SK-N-SH treated with all-trans-retinoic acid at 6 μM for 48 hours (cell line): ENCODE measurements at regions not wholly inside any gene's neighbourhood (a gene's known extent, or its start where the extent isn't known, plus 50 kb on each side); places are given as distances from the start of the nearest gene placed in this dataset.

Source experiments
- ARNTL ChIP-seq: fragments of 450-650 bp; formaldehyde crosslinking; IDR thresholded peaks from 2 replicates; pipeline ENCODE4 v1.5.0; 2020; ENCODE audit warnings: low read depth, mild to moderate bottlenecking, moderate library complexity, borderline replicate concordance
- CSDC2 ChIP-seq: fragments of 250-450 bp; sonication (Bioruptor Pico); IDR thresholded peaks from 2 replicates; pipeline ENCODE4 v1.5.0; 2020; ENCODE audit warnings: mild to moderate bottlenecking, moderate library complexity
- CSRNP3 ChIP-seq: fragments of 250-450 bp; sonication (Bioruptor Pico); IDR thresholded peaks from 2 replicates; pipeline ENCODE4 v1.5.1; 2021; ENCODE audit warnings: mild to moderate bottlenecking, moderate library complexity
- GLIS3 ChIP-seq: fragments of 250-450 bp; sonication (Bioruptor Pico); IDR thresholded peaks from 2 replicates; pipeline ENCODE4 v1.5.0; 2020; ENCODE audit warnings: mild to moderate bottlenecking, moderate library complexity
- PATZ1 ChIP-seq: fragments of 250-450 bp; sonication (Bioruptor Pico); IDR thresholded peaks from 2 replicates; pipeline ENCODE4 v1.8.0; 2020; ENCODE audit warnings: mild to moderate bottlenecking, moderate library complexity, borderline replicate concordance
- PPARA ChIP-seq: fragments of 250-450 bp; sonication (Bioruptor Pico); IDR thresholded peaks from 2 replicates; pipeline ENCODE4 v1.5.0; 2020; ENCODE audit warnings: mild to moderate bottlenecking, borderline replicate concordance
- SNAI2 ChIP-seq: fragments of 250-450 bp; sonication (Bioruptor Pico); IDR thresholded peaks from 2 replicates; pipeline ENCODE4 v1.5.0; 2020; ENCODE audit warnings: mild to moderate bottlenecking, moderate library complexity
- TCF4 ChIP-seq: fragments of 250-450 bp; sonication (Bioruptor Pico); IDR thresholded peaks from 2 replicates; pipeline ENCODE4 v1.8.0; 2021; ENCODE audit warnings: mild to moderate bottlenecking, moderate library complexity, borderline replicate concordance
- TOX ChIP-seq: fragments of 250-450 bp; sonication (Bioruptor Pico); IDR thresholded peaks from 2 replicates; pipeline ENCODE4 v1.8.0; 2021; ENCODE audit warnings: mild to moderate bottlenecking, moderate library complexity, borderline replicate concordance
- TSHZ2 ChIP-seq: fragments of 250-450 bp; sonication (Bioruptor Pico); IDR thresholded peaks from 2 replicates; pipeline ENCODE4 v1.5.0; 2020; ENCODE audit warnings: mild to moderate bottlenecking, moderate library complexity
- ZC3H10 ChIP-seq: fragments of 250-450 bp; sonication (Bioruptor Pico); IDR thresholded peaks from 2 replicates; pipeline ENCODE4 v1.5.1; 2021; ENCODE audit warnings: mild to moderate bottlenecking, moderate library complexity
- ZFP3 ChIP-seq: fragments of 250-450 bp; sonication (Bioruptor Pico); IDR thresholded peaks from 2 replicates; pipeline ENCODE4 v1.5.0; 2020; ENCODE audit warnings: mild to moderate bottlenecking, moderate library complexity
- ZFP30 ChIP-seq: fragments of 450-650 bp; formaldehyde crosslinking; IDR thresholded peaks from 2 replicates; pipeline ENCODE4 v1.5.0; 2022; ENCODE audit warnings: mild to moderate bottlenecking, moderate library complexity
- ZNF70 ChIP-seq: fragments of 450-650 bp; formaldehyde crosslinking; IDR thresholded peaks from 2 replicates; pipeline ENCODE4 v1.5.0; 2020; ENCODE audit warnings: mild to moderate bottlenecking, moderate library complexity

- TF ChIP-seq TSHZ2 (CRISPR knock-in tag) (no peak), CSDC2 (CRISPR knock-in tag) (no peak), GLIS3 (CRISPR knock-in tag) (no peak), ARNTL (no peak), PATZ1 (CRISPR knock-in tag) (no peak), SNAI2 (CRISPR knock-in tag) (no peak), ZFP30 (CRISPR knock-in tag) (no peak), TCF4 (CRISPR knock-in tag) (no peak), ZFP3 (CRISPR knock-in tag) (no peak), ZC3H10 (no peak), CSRNP3 (CRISPR knock-in tag) (no peak), ZNF70 (no peak), PPARA (no peak), TOX (CRISPR knock-in tag) (no peak)
Observed at GRCh38 chr2:195490319-195490718, 166.7 kb upstream of the SLC39A10 start.
